Neural crest cell (in vitro differentiated cells): ENCODE measurements at regions not wholly inside any gene's neighbourhood (a gene's known extent, or its start where the extent isn't known, plus 50 kb on each side); places are given as distances from the start of the nearest gene placed in this dataset.

Experiments
- DNase-seq: peaks from one replicate; pipeline ENCODE4 v3.0.0; 2021; ENCODE audit warnings: low read depth, mixed read lengths, low spot score
- H3K27ac Mint-ChIP-seq: one replicate; pipeline ENCODE4 v1.8.0; 2021; ENCODE audit warnings: mild to moderate bottlenecking, mixed read lengths; ENCODE audit not compliant: unreplicated experiment
- H3K27me3 Mint-ChIP-seq: 2 replicates; pipeline ENCODE4 v1.8.0; 2021; ENCODE audit warnings: low read depth, mild to moderate bottlenecking, mixed read lengths
- H3K36me3 Mint-ChIP-seq: 2 replicates; pipeline ENCODE4 v1.8.0; 2021; ENCODE audit warnings: low read depth, mild to moderate bottlenecking, mixed read lengths
- H3K4me1 Mint-ChIP-seq: 2 replicates; pipeline ENCODE4 v1.8.0; 2021; ENCODE audit warnings: mixed read lengths
- H3K4me3 Mint-ChIP-seq: one replicate; pipeline ENCODE4 v1.8.0; 2021; ENCODE audit warnings: mild to moderate bottlenecking, mixed read lengths
- H3K9me3 Mint-ChIP-seq: 2 replicates; pipeline ENCODE4 v1.8.0; 2021; ENCODE audit warnings: mixed read lengths
- TF ChIP-seq, protein P1 (sequence below): fragments of 200-600 bp; sonication (generic); conservative IDR thresholded peaks from 2 replicates; pipeline ENCODE4 v1.5.0; 2021; ENCODE audit warnings: antibody characterized with exemption, mild to moderate bottlenecking

- TF ChIP-seq, protein P1, sequence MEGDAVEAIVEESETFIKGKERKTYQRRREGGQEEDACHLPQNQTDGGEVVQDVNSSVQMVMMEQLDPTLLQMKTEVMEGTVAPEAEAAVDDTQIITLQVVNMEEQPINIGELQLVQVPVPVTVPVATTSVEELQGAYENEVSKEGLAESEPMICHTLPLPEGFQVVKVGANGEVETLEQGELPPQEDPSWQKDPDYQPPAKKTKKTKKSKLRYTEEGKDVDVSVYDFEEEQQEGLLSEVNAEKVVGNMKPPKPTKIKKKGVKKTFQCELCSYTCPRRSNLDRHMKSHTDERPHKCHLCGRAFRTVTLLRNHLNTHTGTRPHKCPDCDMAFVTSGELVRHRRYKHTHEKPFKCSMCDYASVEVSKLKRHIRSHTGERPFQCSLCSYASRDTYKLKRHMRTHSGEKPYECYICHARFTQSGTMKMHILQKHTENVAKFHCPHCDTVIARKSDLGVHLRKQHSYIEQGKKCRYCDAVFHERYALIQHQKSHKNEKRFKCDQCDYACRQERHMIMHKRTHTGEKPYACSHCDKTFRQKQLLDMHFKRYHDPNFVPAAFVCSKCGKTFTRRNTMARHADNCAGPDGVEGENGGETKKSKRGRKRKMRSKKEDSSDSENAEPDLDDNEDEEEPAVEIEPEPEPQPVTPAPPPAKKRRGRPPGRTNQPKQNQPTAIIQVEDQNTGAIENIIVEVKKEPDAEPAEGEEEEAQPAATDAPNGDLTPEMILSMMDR: no peak
- H3K9me3 Mint-ChIP-seq: peaks cover 2% of the 10 kb centered on the region
Observed at GRCh38 chr6:113437566-113437965, 419.6 kb upstream of the MARCKS start.

GRCh38 chr6:113439866-113440265 is 417.3 kb upstream of the MARCKS start:
- H3K9me3 Mint-ChIP-seq: peaks cover 2% of the 10 kb centered on the region
- no peak for DNase-seq
- TF ChIP-seq, protein P1: no peak
- peak overlapping the region; percentile 15 for H3K27ac Mint-ChIP-seq
- peaks cover 29% of the 10 kb centered on the region for H3K4me1 Mint-ChIP-seq
- no peak overlapping the region for H3K4me3 Mint-ChIP-seq
- H3K27me3 Mint-ChIP-seq: no peaks in the 10 kb centered on the region
- no peaks in the 10 kb centered on the region for H3K36me3 Mint-ChIP-seq

More at GRCh38 chr6:113437566-113437965, 419.6 kb upstream of the MARCKS start:
- no peak overlapping the region for H3K4me3 Mint-ChIP-seq
- H3K4me1 Mint-ChIP-seq: peaks cover 36% of the 10 kb centered on the region
- DNase-seq: no peak
- no peaks in the 10 kb centered on the region for H3K36me3 Mint-ChIP-seq
- no peaks in the 10 kb centered on the region for H3K27me3 Mint-ChIP-seq
- H3K27ac Mint-ChIP-seq: no peak overlapping the region

- TF ChIP-seq, protein P1: no peak
- no peak for DNase-seq
- Mint-ChIP-seq H3K27me3 (no peaks in the 10 kb centered on the region), H3K4me1 (peaks cover 29% of the 10 kb centered on the region), H3K36me3 (no peaks in the 10 kb centered on the region), H3K4me3 (no peak overlapping the region), H3K27ac (no peak overlapping the region), H3K9me3 (peaks cover 4% of the 10 kb centered on the region)
Observed at GRCh38 chr6:113442040-113442439, 415.1 kb upstream of the MARCKS start.

DNA sequence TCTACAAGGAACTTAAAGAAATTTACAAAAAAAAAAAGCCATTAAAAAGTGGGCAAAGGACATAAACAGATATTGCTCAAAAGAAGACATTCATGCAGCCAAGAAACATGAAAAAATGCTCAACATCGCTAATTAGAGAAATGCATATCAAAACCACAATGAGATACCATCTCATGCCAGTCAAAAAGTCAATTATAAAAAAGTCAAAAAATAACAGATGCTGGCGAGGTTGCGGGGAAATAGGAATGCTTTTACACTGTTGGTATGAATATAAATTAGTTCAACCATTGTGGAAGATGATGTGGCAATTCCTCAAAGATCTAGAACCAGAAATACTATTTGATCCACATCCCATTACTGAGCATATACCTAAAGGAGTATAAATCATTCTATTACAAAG is 411.9 kb upstream of the MARCKS start:
- TF ChIP-seq, protein P1: no peak
- Mint-ChIP-seq H3K27ac (no peak overlapping the region), H3K9me3 (peaks cover 2% of the 10 kb centered on the region), H3K4me3 (no peak overlapping the region), H3K27me3 (no peaks in the 10 kb centered on the region), H3K36me3 (no peaks in the 10 kb centered on the region), H3K4me1 (peaks cover 39% of the 10 kb centered on the region)
- no peak for DNase-seq

DNA sequence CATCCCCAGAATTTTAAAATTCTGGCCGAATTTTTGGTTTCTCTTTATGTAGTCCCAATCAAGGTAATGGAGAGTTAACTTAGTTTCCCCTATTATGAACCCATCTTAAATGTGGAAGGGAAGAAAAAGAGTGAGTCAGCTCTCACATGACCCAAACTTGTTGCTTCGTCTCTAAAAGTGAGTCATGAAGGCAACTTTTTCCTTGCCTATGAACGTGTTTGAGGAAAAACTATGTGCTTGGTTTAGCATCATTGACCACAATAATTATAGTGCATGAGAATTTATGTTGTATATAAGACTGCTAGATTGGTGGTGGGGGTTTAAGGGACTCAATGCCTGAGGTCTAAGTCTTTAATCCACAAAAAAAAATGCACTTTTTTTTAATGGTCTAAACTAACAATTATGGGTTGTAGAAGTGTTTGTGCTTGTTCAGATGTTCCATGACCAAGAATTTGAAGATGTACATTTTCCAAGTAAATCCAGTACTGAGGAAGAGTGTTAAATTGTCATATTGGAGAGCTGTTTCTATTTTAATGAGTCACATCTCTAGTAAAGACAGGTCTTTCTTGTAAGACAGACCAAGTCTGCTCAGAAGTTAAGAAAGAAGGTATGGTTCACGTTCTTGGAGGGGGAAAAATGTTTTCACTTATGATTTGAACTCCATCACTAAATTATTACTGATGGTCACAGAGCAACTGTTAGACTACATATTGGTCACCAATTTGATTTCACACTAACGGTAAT is 409.9 kb upstream of the MARCKS start:
- Mint-ChIP-seq H3K4me3 (no peak overlapping the region), H3K27me3 (no peaks in the 10 kb centered on the region), H3K27ac (no peak overlapping the region), H3K36me3 (no peaks in the 10 kb centered on the region), H3K4me1 (peaks cover 27% of the 10 kb centered on the region), H3K9me3 (peaks cover 2% of the 10 kb centered on the region)
- TF ChIP-seq, protein P1: no peak
- no peak for DNase-seq
